ENCODE measurements at regions not wholly inside any gene's neighbourhood (a gene's known extent, or its start where the extent isn't known, plus 50 kb on each side); places are given as distances from the start of the nearest gene placed in this dataset.

GRCh38 chr1:221940631-221941030 lies 198.7 kb upstream of the DUSP10 start:
- 87 to 93% methylated on average over 1 of the region's 1 CpG for WGBS, 2 donors
- TF ChIP-seq CTCF (IDR thresholded peaks at IDR 0.05) (no peak), POLR2A (IDR thresholded peaks at IDR 0.05) (no peak)
- H3K4me3 ChIP-seq (replicated peaks in 1 of 3), result no peak overlapping the region
- no peak for DNase-seq
- no peaks in the 10 kb centered on the region for H3K4me1 ChIP-seq
- intact Hi-C loops (cut with DNase I), result no loop called here
- H3K27ac ChIP-seq, result no peak overlapping the region
- H3K9me3 ChIP-seq, result no peaks in the 10 kb centered on the region
- H3K36me3 ChIP-seq, result no peaks in the 10 kb centered on the region
- no peaks in the 10 kb centered on the region for H3K27me3 ChIP-seq

GRCh38 chr1:221939607-221940006 lies 197.7 kb upstream of the DUSP10 start:
- TF ChIP-seq POLR2A (IDR thresholded peaks at IDR 0.05) (no peak), CTCF (IDR thresholded peaks at IDR 0.05) (no peak)
- H3K27ac ChIP-seq, result no peak overlapping the region
- DNase-seq, result no peak
- H3K36me3 ChIP-seq, result no peaks in the 10 kb centered on the region
- H3K9me3 ChIP-seq, result no peaks in the 10 kb centered on the region
- intact Hi-C loops (cut with DNase I), result no loop called here
- 65 to 74% methylated on average over 2 of the region's 2 CpGs for WGBS, 2 donors
- H3K4me3 ChIP-seq (replicated peaks in 1 of 3), result no peak overlapping the region
- no peaks in the 10 kb centered on the region for H3K27me3 ChIP-seq
- H3K4me1 ChIP-seq, result no peaks in the 10 kb centered on the region

GRCh38 chr1:221937155-221937953 lies 195.5 kb upstream of the DUSP10 start:
- no peak for TF ChIP-seq POLR2A (IDR thresholded peaks at IDR 0.05)
- TF ChIP-seq CTCF (IDR thresholded peaks at IDR 0.05), result no peak
- intact Hi-C loops (cut with DNase I), result no loop called here
- H3K27ac ChIP-seq, result no peak overlapping the region
- WGBS, 2 donors, result 80 to 86% methylated on average over 9 of the region's 9 CpGs
- H3K9me3 ChIP-seq, result no peaks in the 10 kb centered on the region
- no peak for DNase-seq
- H3K4me1 ChIP-seq, result no peaks in the 10 kb centered on the region
- H3K4me3 ChIP-seq (replicated peaks in 1 of 3), result no peak overlapping the region
- no peaks in the 10 kb centered on the region for H3K36me3 ChIP-seq
- no peaks in the 10 kb centered on the region for H3K27me3 ChIP-seq

- Histone ChIP-seq H3K9me3 (no peaks in the 10 kb centered on the region), H3K4me1 (no peaks in the 10 kb centered on the region), H3K27me3 (no peaks in the 10 kb centered on the region), H3K36me3 (no peaks in the 10 kb centered on the region), H3K4me3 (replicated peaks in 1 of 3) (no peak overlapping the region), H3K27ac (no peak overlapping the region)
- TF ChIP-seq CTCF (IDR thresholded peaks at IDR 0.05), result no peak
- TF ChIP-seq POLR2A (IDR thresholded peaks at IDR 0.05), result no peak
- no peak for DNase-seq
- 96% methylated on average over 2 of the region's 2 CpGs for WGBS, 2 donors
- intact Hi-C loops (cut with DNase I), result no loop called here
These were observed 191.9 kb upstream of the DUSP10 start for GRCh38 chr1:221933814-221934213.

GRCh38 chr1:221926441-221926840 lies 184.6 kb upstream of the DUSP10 start:
- TF ChIP-seq CTCF (IDR thresholded peaks at IDR 0.05), result no peak
- TF ChIP-seq POLR2A (IDR thresholded peaks at IDR 0.05), result no peak
- H3K27ac ChIP-seq, result no peak overlapping the region
- H3K4me1 ChIP-seq, result no peaks in the 10 kb centered on the region
- no peaks in the 10 kb centered on the region for H3K27me3 ChIP-seq
- no peaks in the 10 kb centered on the region for H3K36me3 ChIP-seq
- H3K9me3 ChIP-seq, result no peaks in the 10 kb centered on the region
- 67 to 72% methylated on average over 4 of the region's 4 CpGs for WGBS, 2 donors
- no peak for DNase-seq
- no peak overlapping the region for H3K4me3 ChIP-seq (replicated peaks in 1 of 3)
- intact Hi-C loops (cut with DNase I), result no loop called here
